Gastrocnemius medialis (tissue), 4 donors: ENCODE measurements at regions not wholly inside any gene's neighbourhood (a gene's known extent, or its start where the extent isn't known, plus 50 kb on each side); places are given as distances from the start of the nearest gene placed in this dataset.

Source experiments
- POLR2A ChIP-seq, 2 donors: fragments of 450-650 bp; IDR thresholded peaks; one replicate each; pipeline ENCODE4 v1.6.1; 2017; ENCODE audit warnings: antibody characterized with exemption in 2 of 2, mild to moderate bottlenecking in 2 of 2, moderate library complexity in 2 of 2
- TF ChIP-seq, protein P1 (sequence below), 5 experiments: fragments of 450-650 bp in 3 of 5; fragments of 200-600 bp in 2 of 5; sonication (generic) in 2 of 5; IDR thresholded peaks in 4 of 5; conservative IDR thresholded peaks in 1 of 5; 1 replicate in 4 of 5; 2 replicates in 1 of 5; pipeline ENCODE4 v1.5.1; 2016 to 2019; ENCODE audit warnings: antibody characterized with exemption in 5 of 5, mild to moderate bottlenecking in 3 of 5, moderate library complexity in 3 of 5

DNA sequence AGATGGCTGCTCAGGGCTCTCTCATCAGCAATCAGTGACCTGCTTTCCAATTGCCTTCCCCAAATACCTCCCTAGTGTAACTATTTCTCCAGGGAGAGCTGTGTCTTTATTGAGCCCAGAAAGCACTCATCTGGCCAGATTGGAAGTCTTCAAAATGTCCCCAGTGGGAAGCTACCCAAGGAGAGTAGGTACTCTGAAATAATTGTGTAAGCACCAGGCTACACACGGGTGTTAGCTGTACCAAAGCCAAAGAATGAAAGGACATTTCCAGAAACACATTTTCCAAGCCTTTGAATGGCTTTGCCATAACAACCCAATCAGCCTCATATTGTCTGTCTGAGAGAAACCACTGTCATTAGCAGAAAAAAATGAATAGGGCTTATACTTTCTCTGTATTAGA, 318.8 kb downstream of the FAM170A start:
- TF ChIP-seq, protein P1, sequence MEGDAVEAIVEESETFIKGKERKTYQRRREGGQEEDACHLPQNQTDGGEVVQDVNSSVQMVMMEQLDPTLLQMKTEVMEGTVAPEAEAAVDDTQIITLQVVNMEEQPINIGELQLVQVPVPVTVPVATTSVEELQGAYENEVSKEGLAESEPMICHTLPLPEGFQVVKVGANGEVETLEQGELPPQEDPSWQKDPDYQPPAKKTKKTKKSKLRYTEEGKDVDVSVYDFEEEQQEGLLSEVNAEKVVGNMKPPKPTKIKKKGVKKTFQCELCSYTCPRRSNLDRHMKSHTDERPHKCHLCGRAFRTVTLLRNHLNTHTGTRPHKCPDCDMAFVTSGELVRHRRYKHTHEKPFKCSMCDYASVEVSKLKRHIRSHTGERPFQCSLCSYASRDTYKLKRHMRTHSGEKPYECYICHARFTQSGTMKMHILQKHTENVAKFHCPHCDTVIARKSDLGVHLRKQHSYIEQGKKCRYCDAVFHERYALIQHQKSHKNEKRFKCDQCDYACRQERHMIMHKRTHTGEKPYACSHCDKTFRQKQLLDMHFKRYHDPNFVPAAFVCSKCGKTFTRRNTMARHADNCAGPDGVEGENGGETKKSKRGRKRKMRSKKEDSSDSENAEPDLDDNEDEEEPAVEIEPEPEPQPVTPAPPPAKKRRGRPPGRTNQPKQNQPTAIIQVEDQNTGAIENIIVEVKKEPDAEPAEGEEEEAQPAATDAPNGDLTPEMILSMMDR (IDR thresholded peaks at IDR 0.05 in 4 of 5, conservative IDR thresholded peaks at IDR 0.05 in 1 of 5), result no peak
- TF ChIP-seq POLR2A (IDR thresholded peaks at IDR 0.05), result no peak
